RWPE2 (cell line): ENCODE measurements at regions not wholly inside any gene's neighbourhood (a gene's known extent, or its start where the extent isn't known, plus 50 kb on each side); places are given as distances from the start of the nearest gene placed in this dataset.

Experiments used
- ATAC-seq: fragments of 200-7000 bp; cut with Tn5 transposase; 3 replicates; pipeline ENCODE4 v1.9.1; 2021; ENCODE audit warnings: low read depth
- DNase-seq: peaks from one replicate; pipeline ENCODE4 v3.0.0-alpha.2; 2020; ENCODE audit warnings: low spot score
- H3K27ac ChIP-seq: fragments of 450-650 bp; 2 replicates; pipeline ENCODE4 v1.5.1; 2017; ENCODE audit warnings: mild to moderate bottlenecking; ENCODE audit not compliant: poor library complexity, severe bottlenecking
- H3K27me3 ChIP-seq: fragments of 250-450 bp; sonication (Bioruptor Pico); 2 replicates; pipeline ENCODE4 v1.5.1; 2021; ENCODE audit warnings: mild to moderate bottlenecking, moderate library complexity; ENCODE audit not compliant: insufficient read depth, poor library complexity, severe bottlenecking
- H3K36me3 ChIP-seq: fragments of 250-450 bp; sonication (Bioruptor Pico); 2 replicates; pipeline ENCODE4 v1.5.1; 2020; ENCODE audit warnings: low read depth, mild to moderate bottlenecking, moderate library complexity
- H3K4me1 ChIP-seq: fragments of 250-450 bp; sonication (Bioruptor Pico); 2 replicates; pipeline ENCODE4 v1.5.1; 2021; ENCODE audit warnings: mild to moderate bottlenecking, moderate library complexity; ENCODE audit not compliant: insufficient read depth, poor library complexity, severe bottlenecking
- H3K4me3 ChIP-seq: fragments of 250-450 bp; sonication (Bioruptor Pico); 2 replicates; pipeline ENCODE4 v1.5.1; 2021; ENCODE audit warnings: mild to moderate bottlenecking, moderate library complexity; ENCODE audit not compliant: severe bottlenecking
- H3K9me3 ChIP-seq: fragments of 250-450 bp; sonication (Bioruptor Pico); 2 replicates; pipeline ENCODE4 v1.5.1; 2021; ENCODE audit warnings: mild to moderate bottlenecking, moderate library complexity; ENCODE audit not compliant: severe bottlenecking
- TF ChIP-seq, protein P1 (sequence below): fragments of 450-650 bp; IDR thresholded peaks from one replicate; pipeline ENCODE4 v1.5.1; 2017; ENCODE audit warnings: mild to moderate bottlenecking, moderate library complexity; ENCODE audit not compliant: poor library complexity, severe bottlenecking

DNA sequence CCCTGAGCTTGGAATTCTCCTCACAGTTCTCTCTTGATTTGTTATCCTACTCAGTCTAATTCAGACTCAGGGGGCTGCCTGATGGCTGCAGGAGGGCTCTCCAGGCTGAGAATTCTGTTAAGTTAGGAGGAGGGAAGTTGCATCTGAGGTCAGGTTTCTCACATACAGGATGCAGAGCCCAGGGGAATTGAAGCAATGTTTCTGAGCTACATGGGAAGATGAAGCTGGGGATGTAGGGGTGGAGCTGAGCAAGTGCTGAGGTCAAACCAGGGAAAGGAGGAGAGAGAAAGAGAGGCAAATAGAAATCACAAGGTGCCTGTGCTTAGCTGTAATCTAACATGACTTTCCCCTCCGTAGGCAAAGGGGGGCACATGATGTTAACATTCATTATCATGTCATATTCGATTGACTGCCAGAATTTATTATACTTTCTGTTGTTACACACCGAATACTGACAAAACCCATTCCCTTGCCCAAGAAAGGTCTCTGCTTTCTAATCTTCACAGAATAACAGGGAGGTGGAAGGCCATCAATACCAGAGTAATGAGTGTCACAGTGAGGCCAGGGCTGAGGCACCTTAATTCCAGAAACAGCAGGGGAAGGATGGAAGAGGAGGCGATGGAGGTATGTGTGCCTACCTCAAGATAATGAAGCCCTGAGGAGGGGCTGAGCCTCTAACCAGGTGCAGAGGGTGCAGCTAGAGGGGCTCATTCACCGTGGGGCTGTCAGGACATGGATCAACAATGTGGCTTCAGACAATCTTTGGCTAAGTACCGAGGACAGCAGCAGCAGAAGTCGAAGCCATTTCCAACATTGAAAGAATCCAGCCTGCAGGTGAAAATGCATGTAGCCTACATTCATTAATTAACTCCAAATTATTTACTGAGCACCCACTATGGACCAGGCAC is 205.4 kb upstream of the SNX19 start:
- Histone ChIP-seq H3K27ac (no peak overlapping the region), H3K4me1 (no peaks in the 10 kb centered on the region), H3K27me3 (no peaks in the 10 kb centered on the region), H3K36me3 (no peaks in the 10 kb centered on the region), H3K4me3 (no peak overlapping the region), H3K9me3 (no peaks in the 10 kb centered on the region)
- TF ChIP-seq, protein P1, sequence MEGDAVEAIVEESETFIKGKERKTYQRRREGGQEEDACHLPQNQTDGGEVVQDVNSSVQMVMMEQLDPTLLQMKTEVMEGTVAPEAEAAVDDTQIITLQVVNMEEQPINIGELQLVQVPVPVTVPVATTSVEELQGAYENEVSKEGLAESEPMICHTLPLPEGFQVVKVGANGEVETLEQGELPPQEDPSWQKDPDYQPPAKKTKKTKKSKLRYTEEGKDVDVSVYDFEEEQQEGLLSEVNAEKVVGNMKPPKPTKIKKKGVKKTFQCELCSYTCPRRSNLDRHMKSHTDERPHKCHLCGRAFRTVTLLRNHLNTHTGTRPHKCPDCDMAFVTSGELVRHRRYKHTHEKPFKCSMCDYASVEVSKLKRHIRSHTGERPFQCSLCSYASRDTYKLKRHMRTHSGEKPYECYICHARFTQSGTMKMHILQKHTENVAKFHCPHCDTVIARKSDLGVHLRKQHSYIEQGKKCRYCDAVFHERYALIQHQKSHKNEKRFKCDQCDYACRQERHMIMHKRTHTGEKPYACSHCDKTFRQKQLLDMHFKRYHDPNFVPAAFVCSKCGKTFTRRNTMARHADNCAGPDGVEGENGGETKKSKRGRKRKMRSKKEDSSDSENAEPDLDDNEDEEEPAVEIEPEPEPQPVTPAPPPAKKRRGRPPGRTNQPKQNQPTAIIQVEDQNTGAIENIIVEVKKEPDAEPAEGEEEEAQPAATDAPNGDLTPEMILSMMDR: no peak
- ATAC-seq (no peak), DNase-seq (no peak)

DNA sequence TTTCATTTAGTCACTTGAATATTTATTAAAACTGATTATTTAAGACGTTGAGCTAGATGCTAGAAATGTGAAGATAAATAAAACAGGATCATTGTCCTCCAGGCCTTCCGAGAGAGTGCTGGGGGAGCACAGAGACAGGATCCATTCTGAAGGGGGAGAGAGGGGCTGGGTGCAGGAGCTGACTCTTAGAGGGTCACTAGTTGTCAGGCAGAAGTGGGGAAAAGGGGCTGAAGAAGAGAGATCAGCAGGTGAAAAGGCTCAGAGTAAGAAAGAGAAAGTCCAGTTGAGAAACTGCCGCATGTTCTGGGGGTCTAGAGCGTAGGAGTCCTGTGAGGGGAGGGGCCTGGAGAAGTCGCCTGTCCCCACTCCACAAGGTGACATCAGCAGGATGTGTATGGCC is 206.2 kb upstream of the SNX19 start:
- no peaks in the 10 kb centered on the region for H3K4me1 ChIP-seq
- H3K4me3 ChIP-seq: no peak overlapping the region
- H3K27ac ChIP-seq: no peak overlapping the region
- no peaks in the 10 kb centered on the region for H3K27me3 ChIP-seq
- no peaks in the 10 kb centered on the region for H3K36me3 ChIP-seq
- TF ChIP-seq, protein P1: no peak
- no peaks in the 10 kb centered on the region for H3K9me3 ChIP-seq
- DNase-seq (no peak), ATAC-seq (no peak)

DNA sequence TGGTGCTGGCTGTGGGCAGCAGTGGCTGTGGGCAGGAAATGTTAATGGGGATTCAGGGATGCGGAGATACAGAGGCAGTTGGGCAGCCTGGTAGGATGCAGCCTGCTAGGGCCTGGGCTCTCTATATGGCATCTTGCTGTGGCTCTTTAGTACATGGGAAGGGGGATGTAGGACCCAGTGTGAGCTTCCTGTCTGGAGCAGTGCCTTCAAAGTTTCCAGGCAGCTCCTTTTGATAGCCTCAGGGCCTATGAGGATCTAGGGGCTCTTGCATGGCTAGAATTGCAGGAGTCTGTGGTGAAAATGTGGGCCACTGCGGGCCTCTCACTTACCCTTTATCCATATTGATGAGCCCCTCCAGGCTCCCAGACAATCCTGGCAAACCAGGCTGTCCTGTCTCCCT is 213.2 kb upstream of the SNX19 start:
- Histone ChIP-seq H3K27ac (no peak overlapping the region), H3K4me1 (no peaks in the 10 kb centered on the region), H3K4me3 (no peak overlapping the region), H3K27me3 (no peaks in the 10 kb centered on the region), H3K36me3 (no peaks in the 10 kb centered on the region), H3K9me3 (peaks cover 2% of the 10 kb centered on the region)
- ATAC-seq (no peak), DNase-seq (no peak)
- TF ChIP-seq, protein P1: no peak

DNA sequence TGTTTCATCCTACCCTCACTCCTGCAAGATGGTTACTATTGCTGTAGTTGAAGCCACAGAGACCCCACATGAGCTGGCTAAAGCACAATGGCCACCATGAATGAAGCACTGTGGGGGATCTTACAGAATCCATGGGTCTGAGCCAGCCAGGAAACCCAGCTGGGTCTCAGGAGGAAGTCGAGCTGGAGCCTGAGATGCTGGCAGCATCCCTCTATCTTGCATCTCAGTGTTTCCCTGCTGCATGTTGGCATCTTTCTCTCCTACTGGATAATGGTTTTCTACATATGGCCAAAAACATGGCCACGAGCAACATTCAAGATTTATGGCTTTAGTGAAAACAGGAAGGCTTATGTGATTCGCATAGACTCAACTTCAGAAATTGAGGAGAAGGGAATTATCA is 219.3 kb upstream of the SNX19 start:
- Histone ChIP-seq H3K27me3 (no peaks in the 10 kb centered on the region), H3K4me3 (no peak overlapping the region), H3K9me3 (no peaks in the 10 kb centered on the region), H3K36me3 (no peaks in the 10 kb centered on the region), H3K27ac (no peak overlapping the region), H3K4me1 (no peaks in the 10 kb centered on the region)
- DNase-seq: no peak
- ATAC-seq: no peak
- TF ChIP-seq, protein P1: no peak

GRCh38 chr11:131136486-131136885 is 220.2 kb upstream of the SNX19 start:
- no peaks in the 10 kb centered on the region for H3K9me3 ChIP-seq
- no peaks in the 10 kb centered on the region for H3K27me3 ChIP-seq
- H3K4me1 ChIP-seq: no peaks in the 10 kb centered on the region
- DNase-seq: no peak
- H3K4me3 ChIP-seq: no peak overlapping the region
- TF ChIP-seq, protein P1: no peak
- H3K27ac ChIP-seq: no peak overlapping the region
- H3K36me3 ChIP-seq: no peaks in the 10 kb centered on the region
- ATAC-seq: no peak; the same call in 2 of the 3 replicates
